Endodermal cell (in vitro differentiated cells): ENCODE measurements at regions not wholly inside any gene's neighbourhood (a gene's known extent, or its start where the extent isn't known, plus 50 kb on each side); places are given as distances from the start of the nearest gene placed in this dataset.

ENCODE experiments used
- DNase-seq: peaks from one replicate; pipeline ENCODE4 v3.0.0-alpha.2; 2017
- H3K27ac ChIP-seq: 2 replicates; pipeline ENCODE4 v1.5.1; 2013; ENCODE audit warnings: mild to moderate bottlenecking, low read depth, low read length, moderate library complexity
- H3K27me3 ChIP-seq: 2 replicates; pipeline ENCODE4 v1.6.1; 2013; ENCODE audit warnings: mild to moderate bottlenecking, low read length, moderate library complexity; ENCODE audit not compliant: insufficient read depth, control insufficient read depth, poor library complexity, severe bottlenecking
- H3K36me3 ChIP-seq: 2 replicates; pipeline ENCODE4 v1.7.0; 2013; ENCODE audit warnings: mild to moderate bottlenecking, low read length, moderate library complexity; ENCODE audit not compliant: control insufficient read depth, insufficient read depth
- H3K4me1 ChIP-seq: one replicate; pipeline ENCODE4 v1.7.0; 2013; ENCODE audit warnings: low read length; ENCODE audit not compliant: control insufficient read depth, insufficient read depth
- H3K4me3 ChIP-seq: 2 replicates; pipeline ENCODE4 v1.5.1; 2013; ENCODE audit warnings: mild to moderate bottlenecking, low read length, moderate library complexity
- H3K9ac ChIP-seq: 2 replicates; pipeline ENCODE4 v1.6.1; 2013; ENCODE audit warnings: mild to moderate bottlenecking, low read length, moderate library complexity; ENCODE audit not compliant: poor library complexity, severe bottlenecking; ENCODE audit errors: extremely low read depth
- H3K9me3 ChIP-seq: 2 replicates; pipeline ENCODE4 v1.6.1; 2013; ENCODE audit warnings: mild to moderate bottlenecking, low read length, moderate library complexity; ENCODE audit not compliant: control insufficient read depth
- H3K27ac Mint-ChIP-seq: 2 replicates; pipeline ENCODE4 v1.8.0; 2020; ENCODE audit warnings: mixed read lengths
- H3K27me3 Mint-ChIP-seq: 2 replicates; pipeline ENCODE4 v1.8.0; 2021; ENCODE audit warnings: mild to moderate bottlenecking, mixed read lengths; ENCODE audit not compliant: insufficient read depth
- H3K36me3 Mint-ChIP-seq: 2 replicates; pipeline ENCODE4 v1.8.0; 2020; ENCODE audit warnings: low read depth, mixed read lengths
- H3K4me1 Mint-ChIP-seq: 2 replicates; pipeline ENCODE4 v1.8.0; 2020; ENCODE audit warnings: mixed read lengths
- H3K4me3 Mint-ChIP-seq: 2 replicates; pipeline ENCODE4 v1.8.0; 2020; ENCODE audit warnings: mild to moderate bottlenecking, moderate library complexity, mixed read lengths
- H3K9me3 Mint-ChIP-seq: 2 replicates; pipeline ENCODE4 v1.8.0; 2020; ENCODE audit warnings: mild to moderate bottlenecking, mixed read lengths
- CTCF ChIP-seq: fragments of 200-600 bp; sonication (generic); conservative IDR thresholded peaks from 2 replicates; pipeline ENCODE4 v1.5.0; 2021; ENCODE audit warnings: antibody characterized with exemption, mild to moderate bottlenecking
- WGBS, 2 experiments: methylation state at CpG; one replicate each; pipeline versions ENCODE4 v1.1.5 to v1.1.7; 2013; ENCODE audit warnings: missing lambda C conversion rate in 2 of 2, mixed read lengths in 1 of 2; ENCODE audit not compliant: insufficient coverage in 1 of 2, insufficient read length in 1 of 2; 5-methylcytosine and 5-hydroxymethylcytosine counted together

- no peak overlapping the region for H3K27ac Mint-ChIP-seq
- Histone ChIP-seq H3K4me1 (no peaks in the 10 kb centered on the region), H3K9ac (no peak overlapping the region), H3K27ac (no peak overlapping the region), H3K4me3 (no peak overlapping the region), H3K27me3 (no peaks in the 10 kb centered on the region), H3K36me3 (no peaks in the 10 kb centered on the region), H3K9me3 (no peaks in the 10 kb centered on the region)
- no peaks in the 10 kb centered on the region for H3K9me3 Mint-ChIP-seq
- H3K27me3 Mint-ChIP-seq: no peaks in the 10 kb centered on the region
- no peaks in the 10 kb centered on the region for H3K4me1 Mint-ChIP-seq
- DNase-seq: no peak
- H3K36me3 Mint-ChIP-seq: no peaks in the 10 kb centered on the region
- 67 to 76% methylated on average over 1 to 4 of the region's 4 CpGs for WGBS, 2 experiments
- H3K4me3 Mint-ChIP-seq: no peak overlapping the region
- no peak for TF ChIP-seq CTCF
Measured at GRCh38 chr5:88955403-88955802, 72.4 kb upstream of the MEF2C start.

DNA sequence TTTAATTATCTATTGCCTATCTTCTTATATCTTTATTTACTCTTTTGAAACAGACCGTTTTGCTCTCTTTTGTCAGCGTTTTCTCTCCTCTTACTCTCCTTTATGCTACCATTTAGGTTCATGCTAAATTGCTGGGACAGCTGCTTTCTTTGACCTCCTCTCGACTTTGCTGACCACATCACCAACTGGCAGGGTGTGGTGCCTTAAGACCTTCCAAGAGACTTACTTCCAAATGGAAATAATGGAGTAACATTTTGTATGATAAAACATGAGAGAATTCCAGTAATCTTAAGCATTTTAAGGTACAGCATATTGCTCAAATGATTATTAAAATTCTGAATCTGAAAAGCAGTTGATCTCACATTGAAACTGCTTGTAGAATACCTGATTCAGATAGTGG lies 71.5 kb upstream of the MEF2C start:
- DNase-seq: no peak
- Histone ChIP-seq H3K4me1 (no peaks in the 10 kb centered on the region), H3K36me3 (no peaks in the 10 kb centered on the region), H3K4me3 (no peak overlapping the region), H3K9ac (no peak overlapping the region), H3K9me3 (no peaks in the 10 kb centered on the region), H3K27me3 (no peaks in the 10 kb centered on the region), H3K27ac (no peak overlapping the region)
- Mint-ChIP-seq H3K4me1 (peaks cover 1% of the 10 kb centered on the region), H3K4me3 (no peak overlapping the region), H3K27ac (no peak overlapping the region), H3K36me3 (no peaks in the 10 kb centered on the region), H3K9me3 (no peaks in the 10 kb centered on the region), H3K27me3 (no peaks in the 10 kb centered on the region)
- WGBS, 2 experiments: 78 to 85% methylated on average over 2 to 3 of the region's 3 CpGs
- no peak for TF ChIP-seq CTCF

DNA sequence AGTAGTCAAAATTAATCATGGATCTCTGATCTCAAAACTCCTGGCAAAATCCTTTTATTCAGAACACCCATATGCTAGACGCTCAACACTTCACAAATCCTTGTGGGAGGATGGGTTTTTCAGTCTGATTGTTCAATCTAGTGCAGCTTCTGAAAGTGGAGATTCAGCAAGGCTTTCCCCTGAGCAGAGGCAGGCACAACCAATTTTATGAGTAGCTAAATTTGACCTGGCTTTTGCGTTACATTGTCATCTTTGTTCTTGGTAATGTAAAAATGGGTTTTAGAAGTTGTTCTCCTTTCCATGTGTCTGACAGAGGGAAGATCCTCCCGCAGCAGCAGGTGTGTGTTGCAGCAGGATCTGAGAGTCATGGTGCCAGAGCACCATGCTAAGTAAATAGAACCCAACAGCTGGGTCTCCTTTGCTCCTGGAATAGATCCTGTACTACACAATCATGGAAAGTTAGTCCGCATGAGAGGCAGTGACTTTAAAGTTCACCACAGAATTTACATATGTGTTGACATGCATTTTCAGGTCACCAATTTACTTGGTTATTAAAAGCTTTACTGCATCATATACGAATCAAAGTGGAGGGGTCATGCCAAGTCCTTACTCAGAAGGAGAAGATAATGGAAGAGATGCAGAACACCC lies 70.1 kb upstream of the MEF2C start:
- H3K4me3 ChIP-seq: no peak overlapping the region
- H3K27me3 Mint-ChIP-seq: no peaks in the 10 kb centered on the region
- no peaks in the 10 kb centered on the region for H3K4me1 ChIP-seq
- TF ChIP-seq CTCF: no peak
- H3K27ac Mint-ChIP-seq: no peak overlapping the region
- peaks cover 10% of the 10 kb centered on the region for H3K4me1 Mint-ChIP-seq
- no peak for DNase-seq
- H3K9me3 Mint-ChIP-seq: no peaks in the 10 kb centered on the region
- no peak overlapping the region for H3K9ac ChIP-seq
- no peaks in the 10 kb centered on the region for H3K36me3 ChIP-seq
- H3K36me3 Mint-ChIP-seq: no peaks in the 10 kb centered on the region
- no peaks in the 10 kb centered on the region for H3K27me3 ChIP-seq
- WGBS, 2 experiments: 93 to 96% methylated on average over 2 to 5 of the region's 5 CpGs
- no peak overlapping the region for H3K27ac ChIP-seq
- H3K9me3 ChIP-seq: no peaks in the 10 kb centered on the region
- no peak overlapping the region for H3K4me3 Mint-ChIP-seq
